ENCODE measurements at regions not wholly inside any gene's neighbourhood (a gene's known extent, or its start where the extent isn't known, plus 50 kb on each side); places are given as distances from the start of the nearest gene placed in this dataset.

GRCh38 chr3:30248423-30248822, 358.0 kb upstream of the TGFBR2 start:
- CTCF ChIA-PET (ENCODE audit: partially characterized antibody), result no interaction called here
- TF ChIP-seq E2F6 (IDR thresholded peaks at IDR 0.05) (no peak), POU5F1 (IDR thresholded peaks at IDR 0.05; ENCODE audit: low read depth, low read length) (no peak), RXRA (IDR thresholded peaks at IDR 0.05; ENCODE audit: insufficient read depth, low read depth, low read length) (no peak), CHD1 (IDR thresholded peaks at IDR 0.05; ENCODE audit: low read depth, low read length) (no peak), TEAD4 (IDR thresholded peaks at IDR 0.05; ENCODE audit: low read depth, low read length) (no peak), SIN3A (conservative IDR thresholded peaks at IDR 0.05 in 1 of 2, IDR thresholded peaks at IDR 0.05 in 1 of 2; ENCODE audit: low read depth in 1 of 2, low read length in 2 of 2) (no peak), GABPA (IDR thresholded peaks at IDR 0.05; ENCODE audit: borderline replicate concordance, insufficient read depth, low read length) (no peak), CBX5 (IDR thresholded peaks at IDR 0.05; ENCODE audit: low read depth, low read length) (no peak), SIRT6 (IDR thresholded peaks at IDR 0.05; ENCODE audit: low read length) (no peak), MAFK (IDR thresholded peaks at IDR 0.05; ENCODE audit: low read depth, low read length) (no peak), RBBP5 (IDR thresholded peaks at IDR 0.05; ENCODE audit: borderline replicate concordance, low read depth, low read length) (no peak), POLR2AphosphoS5 (IDR thresholded peaks at IDR 0.05; ENCODE audit: low read depth, low read length) (no peak), TAF7 (optimal IDR thresholded peaks at IDR 0.05; ENCODE audit: borderline replicate concordance, low read depth, low read length) (no peak), MAX (IDR thresholded peaks at IDR 0.05) (no peak), JUN (IDR thresholded peaks at IDR 0.05; ENCODE audit: low read depth, low read length) (no peak)

More at GRCh38 chr3:30248423-30248822, 358.0 kb upstream of the TGFBR2 start:
- Histone ChIP-seq H3K36me3 (ENCODE audit: control insufficient read depth in 2 of 4, insufficient read depth in 4 of 4, low read length in 3 of 4) (no peaks in the 10 kb centered on the region), H3K4me1 (replicated peaks in 1 of 4; ENCODE audit: control insufficient read depth in 3 of 4, insufficient read depth in 4 of 4, low read length in 3 of 4) (peaks cover 0 to 13% (median 3%) of the 10 kb centered on the region in 4 experiments; a peak in 5 of 7 replicates), H3K18ac (ENCODE audit: extremely low read depth, low read length) (no peak overlapping the region), H3K4me3 (ENCODE audit: extremely low read depth in 1 of 4, insufficient read depth in 2 of 4, low read depth in 3 of 4, low read length in 4 of 4) (no peak overlapping the region), H2BK12ac (ENCODE audit: low read depth, low read length) (no peak overlapping the region), H3K27ac (ENCODE audit: low read depth, low read length) (no peak overlapping the region), H3K23ac (ENCODE audit: insufficient read length) (no peak overlapping the region), H3K9me3 (ENCODE audit: insufficient read depth in 2 of 2, low read depth in 1 of 2, low read length in 1 of 2) (no peaks in the 10 kb centered on the region), H3K79me1 (ENCODE audit: low read depth, low read length) (no peaks in the 10 kb centered on the region), H2BK15ac (ENCODE audit: low read length) (no peak overlapping the region), H2BK120ac (replicated peaks; ENCODE audit: low read depth, low read length) (no peak overlapping the region), H3K4me2 (ENCODE audit: insufficient read depth in 1 of 2, low read depth in 2 of 2, low read length in 2 of 2) (no peak overlapping the region), H3K27me3 (replicated peaks in 1 of 4; ENCODE audit: control insufficient read depth in 3 of 4, extremely low read depth in 1 of 4, insufficient read depth in 3 of 4, low read length in 3 of 4) (no peaks in the 10 kb centered on the region), H4K5ac (ENCODE audit: insufficient read length, low read depth, low read length) (no peak overlapping the region), H2AFZ (ENCODE audit: low read length) (no peak overlapping the region), H2BK5ac (ENCODE audit: low read depth, low read length) (no peak overlapping the region), H3K14ac (ENCODE audit: insufficient read length) (no peak overlapping the region), H2BK20ac (ENCODE audit: low read length) (no peak overlapping the region), H4K20me1 (replicated peaks in 1 of 2; ENCODE audit: control insufficient read depth in 1 of 2, insufficient read depth in 2 of 2, low read length in 2 of 2) (no peaks in the 10 kb centered on the region), H3K56ac (replicated peaks; ENCODE audit: insufficient read length, low read depth, low read length) (no peak overlapping the region), H4K8ac (ENCODE audit: extremely low read depth, insufficient read depth, low read length) (no peak overlapping the region), H3K79me2 (ENCODE audit: control insufficient read depth in 1 of 2, insufficient read depth in 2 of 2, low read length in 2 of 2) (no peaks in the 10 kb centered on the region), H2AK5ac (ENCODE audit: low read depth, low read length) (no peak overlapping the region), H3K4ac (replicated peaks; ENCODE audit: insufficient read length, low read depth, low read length) (no peak overlapping the region), H4K91ac (replicated peaks; ENCODE audit: insufficient read length, low read length) (no peak overlapping the region), H3K23me2 (ENCODE audit: low read depth, low read length) (no peaks in the 10 kb centered on the region), H3K9ac (replicated peaks in 1 of 4; ENCODE audit: extremely low read depth in 1 of 4, low read depth in 3 of 4, low read length in 3 of 4) (no peak overlapping the region)
- WGBS, 2 experiments (ENCODE audit: extremely low coverage in 1 of 2, insufficient coverage in 1 of 2, insufficient read length in 1 of 2, insufficient replicate concordance in 2 of 2, low coverage in 1 of 2, low lambda C conversion rate in 2 of 2, missing lambda C conversion rate in 1 of 2), result 100% methylated on average over 1 of the region's 1 CpG; no CpG with 5 or more reads in 1 of the 2 experiments
- POLR2A ChIA-PET (ENCODE audit: partially characterized antibody), result no interaction called here
- FAIRE-seq, result no peak
- no peak for DNase-seq (ENCODE audit: low read depth in 1 of 2, low spot score in 2 of 2)
